ENCODE measurements at regions not wholly inside any gene's neighbourhood (a gene's known extent, or its start where the extent isn't known, plus 50 kb on each side); places are given as distances from the start of the nearest gene placed in this dataset.

- no peaks in the 10 kb centered on the region for H3K4me1 ChIP-seq
- WGBS, 2 donors, result 82 to 84% methylated on average over 4 of the region's 4 CpGs
- H3K27me3 ChIP-seq, result no peaks in the 10 kb centered on the region
- no peaks in the 10 kb centered on the region for H3K9me3 ChIP-seq
- TF ChIP-seq EP300 (IDR thresholded peaks at IDR 0.05) (no peak), POLR2A (IDR thresholded peaks at IDR 0.05) (no peak)
- TF ChIP-seq, protein P1, sequence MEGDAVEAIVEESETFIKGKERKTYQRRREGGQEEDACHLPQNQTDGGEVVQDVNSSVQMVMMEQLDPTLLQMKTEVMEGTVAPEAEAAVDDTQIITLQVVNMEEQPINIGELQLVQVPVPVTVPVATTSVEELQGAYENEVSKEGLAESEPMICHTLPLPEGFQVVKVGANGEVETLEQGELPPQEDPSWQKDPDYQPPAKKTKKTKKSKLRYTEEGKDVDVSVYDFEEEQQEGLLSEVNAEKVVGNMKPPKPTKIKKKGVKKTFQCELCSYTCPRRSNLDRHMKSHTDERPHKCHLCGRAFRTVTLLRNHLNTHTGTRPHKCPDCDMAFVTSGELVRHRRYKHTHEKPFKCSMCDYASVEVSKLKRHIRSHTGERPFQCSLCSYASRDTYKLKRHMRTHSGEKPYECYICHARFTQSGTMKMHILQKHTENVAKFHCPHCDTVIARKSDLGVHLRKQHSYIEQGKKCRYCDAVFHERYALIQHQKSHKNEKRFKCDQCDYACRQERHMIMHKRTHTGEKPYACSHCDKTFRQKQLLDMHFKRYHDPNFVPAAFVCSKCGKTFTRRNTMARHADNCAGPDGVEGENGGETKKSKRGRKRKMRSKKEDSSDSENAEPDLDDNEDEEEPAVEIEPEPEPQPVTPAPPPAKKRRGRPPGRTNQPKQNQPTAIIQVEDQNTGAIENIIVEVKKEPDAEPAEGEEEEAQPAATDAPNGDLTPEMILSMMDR (IDR thresholded peaks at IDR 0.05), result no peak
- no peaks in the 10 kb centered on the region for H3K36me3 ChIP-seq
- no peak for DNase-seq (ENCODE audit: low spot score in 2 of 2)
- H3K27ac ChIP-seq, result no peak overlapping the region
- H3K4me3 ChIP-seq, result no peak overlapping the region
Measured at GRCh38 chr5:153096381-153096780, 394.1 kb upstream of the GRIA1 start.

DNA sequence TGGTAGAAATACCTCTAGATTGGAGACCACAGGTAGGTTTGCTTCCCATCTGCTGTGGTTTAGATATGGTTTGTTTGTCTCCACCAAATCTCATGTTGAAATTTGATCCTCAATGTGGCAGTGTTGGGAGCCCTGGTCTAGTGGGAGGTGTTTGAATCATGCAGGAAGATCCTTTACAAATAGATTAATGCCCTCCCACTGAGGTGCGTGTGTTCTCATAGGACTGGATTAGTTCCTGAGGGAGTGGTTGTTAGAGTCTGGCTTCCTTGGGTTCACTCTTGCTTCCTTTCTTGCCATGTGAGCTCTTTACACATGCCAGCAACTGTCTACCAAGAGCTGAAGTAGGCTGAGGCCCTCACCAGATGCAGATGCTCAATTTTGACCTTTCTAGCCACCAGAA, 391.1 kb upstream of the GRIA1 start:
- no peak for DNase-seq (ENCODE audit: low spot score in 2 of 2)
- TF ChIP-seq, protein P1 (IDR thresholded peaks at IDR 0.05), result no peak
- TF ChIP-seq POLR2A (IDR thresholded peaks at IDR 0.05), result no peak
- no peak for TF ChIP-seq EP300 (IDR thresholded peaks at IDR 0.05)
- no peaks in the 10 kb centered on the region for H3K4me1 ChIP-seq
- H3K36me3 ChIP-seq, result no peaks in the 10 kb centered on the region
- no peaks in the 10 kb centered on the region for H3K9me3 ChIP-seq
- H3K27me3 ChIP-seq, result no peaks in the 10 kb centered on the region
- H3K27ac ChIP-seq, result no peak overlapping the region
- H3K4me3 ChIP-seq, result no peak overlapping the region
- WGBS, 2 donors, result 69 to 94% methylated on average over 1 of the region's 1 CpG

DNA sequence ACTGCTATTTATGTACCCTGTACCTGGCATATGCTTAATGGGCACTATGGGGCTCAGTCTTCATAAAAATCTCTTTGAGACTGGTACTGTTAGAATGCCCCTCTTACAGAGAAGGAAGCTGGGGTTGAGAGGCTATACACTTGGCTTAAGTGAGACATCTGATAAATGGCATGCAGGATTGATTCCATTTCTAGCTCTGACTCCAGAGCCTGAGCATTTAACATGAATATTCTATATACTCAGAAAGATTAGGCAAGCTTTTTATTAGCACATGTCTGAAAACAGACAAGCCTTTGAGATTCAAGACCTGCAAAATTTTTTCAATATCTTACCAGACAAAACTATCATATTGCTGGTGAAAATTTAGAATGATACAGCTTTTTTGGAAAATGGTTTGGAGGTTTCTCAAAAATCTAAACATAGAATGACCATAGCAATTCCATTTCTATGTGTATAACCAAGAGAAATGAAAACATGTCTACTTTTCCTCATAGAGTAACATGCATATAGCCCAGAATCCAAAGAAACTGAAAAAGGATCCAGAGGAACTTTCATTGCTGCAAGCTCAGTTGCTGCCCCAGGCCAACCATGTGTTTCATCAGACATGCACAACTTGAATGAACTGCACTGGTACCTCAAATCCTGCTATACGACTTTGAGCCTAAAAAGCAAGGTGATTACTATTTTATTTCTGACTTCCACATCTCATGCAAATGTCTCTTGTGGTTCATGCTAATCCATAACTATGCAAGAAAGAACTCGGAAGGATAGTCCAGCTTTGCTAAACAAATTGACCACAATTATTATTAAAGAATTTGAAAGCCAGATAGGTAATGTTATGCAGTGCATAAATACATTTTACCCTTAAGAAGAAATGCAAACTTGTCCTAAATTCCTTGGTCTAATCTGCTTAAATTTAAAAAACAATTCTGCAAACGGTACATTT, 389.0 kb upstream of the GRIA1 start:
- no peak for TF ChIP-seq EP300 (IDR thresholded peaks at IDR 0.05)
- TF ChIP-seq POLR2A (IDR thresholded peaks at IDR 0.05), result no peak
- TF ChIP-seq, protein P1 (IDR thresholded peaks at IDR 0.05), result no peak
- DNase-seq (ENCODE audit: low spot score in 2 of 2), result no peak
- no peaks in the 10 kb centered on the region for H3K9me3 ChIP-seq
- H3K27me3 ChIP-seq, result no peaks in the 10 kb centered on the region
- no peaks in the 10 kb centered on the region for H3K4me1 ChIP-seq
- no peaks in the 10 kb centered on the region for H3K36me3 ChIP-seq
- no peak overlapping the region for H3K27ac ChIP-seq
- no peak overlapping the region for H3K4me3 ChIP-seq
- 70 to 74% methylated on average over 3 of the region's 3 CpGs for WGBS, 2 donors

DNA sequence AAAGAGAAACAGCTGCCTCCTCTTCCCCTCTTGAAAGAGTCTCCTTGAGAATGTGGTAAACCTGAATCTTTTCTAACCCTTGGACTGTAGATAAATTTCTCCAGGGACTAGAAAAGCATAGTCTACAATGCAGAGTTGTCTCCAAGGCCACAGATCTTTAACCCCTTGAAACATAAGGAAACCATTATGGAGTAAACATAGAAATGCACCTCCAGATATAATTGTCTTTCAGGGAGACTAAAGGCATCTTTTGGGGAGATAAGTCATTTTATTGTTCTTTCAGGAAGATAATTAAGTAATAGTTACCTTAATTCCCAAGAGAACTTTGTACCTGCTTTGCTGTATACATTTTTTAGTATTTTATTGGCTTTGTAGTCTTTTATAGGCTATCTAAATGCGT, 373.6 kb upstream of the GRIA1 start:
- WGBS, 2 donors, result 39 to 48% methylated on average over 1 of the region's 1 CpG
- Histone ChIP-seq H3K27ac (no peak overlapping the region), H3K36me3 (no peaks in the 10 kb centered on the region), H3K4me3 (no peak overlapping the region), H3K4me1 (no peaks in the 10 kb centered on the region), H3K9me3 (no peaks in the 10 kb centered on the region), H3K27me3 (no peaks in the 10 kb centered on the region)
- TF ChIP-seq, protein P1 (IDR thresholded peaks at IDR 0.05), result no peak
- TF ChIP-seq EP300 (IDR thresholded peaks at IDR 0.05) (no peak), POLR2A (IDR thresholded peaks at IDR 0.05) (no peak)
- no peak for DNase-seq (ENCODE audit: low spot score in 2 of 2)

DNA sequence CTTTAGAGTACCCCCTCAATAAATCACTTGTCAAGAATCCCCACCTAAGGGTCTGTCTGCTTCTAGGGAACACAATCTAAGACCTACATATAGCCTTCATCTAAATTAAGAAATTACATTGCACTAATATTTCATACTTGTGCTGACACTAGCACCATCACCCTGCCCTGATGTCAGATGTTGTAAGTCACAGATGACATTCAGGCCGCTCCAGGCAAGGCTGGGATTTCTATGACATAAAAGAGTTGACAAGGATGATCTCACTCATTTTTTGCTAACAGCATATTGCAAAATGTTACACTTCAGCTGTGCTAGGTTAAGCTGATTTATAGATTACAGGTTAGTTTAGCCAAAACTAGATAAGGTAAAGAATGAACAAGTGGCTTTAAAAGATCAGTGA, 372.5 kb upstream of the GRIA1 start:
- no peak for DNase-seq (ENCODE audit: low spot score in 2 of 2)
- no peak for TF ChIP-seq EP300 (IDR thresholded peaks at IDR 0.05)
- H3K27ac ChIP-seq, result no peak overlapping the region
- no peak overlapping the region for H3K4me3 ChIP-seq
- H3K9me3 ChIP-seq, result no peaks in the 10 kb centered on the region
- H3K27me3 ChIP-seq, result no peaks in the 10 kb centered on the region
- no peaks in the 10 kb centered on the region for H3K4me1 ChIP-seq
- no peaks in the 10 kb centered on the region for H3K36me3 ChIP-seq
- WGBS, 2 donors, result 85 to 88% methylated on average over 1 of the region's 1 CpG
